ENCODE measurements at regions not wholly inside any gene's neighbourhood (a gene's known extent, or its start where the extent isn't known, plus 50 kb on each side); places are given as distances from the start of the nearest gene placed in this dataset.
"Not testable (repeated sequence)": the region's sequence is repeated elsewhere in the genome, so short reads cannot be mapped to it uniquely, and the experiment has no call there.

GRCh38 chr2:87693882-87694281, 54.0 kb upstream of the PLGLB2 start:
- not testable (repeated sequence) for H3K27me3 ChIP-seq; H3K36me3 ChIP-seq; H3K4me3 ChIP-seq; H3K27ac ChIP-seq; H3K4me1 ChIP-seq (ENCODE audit: low read depth); DNase-seq (ENCODE audit: low read depth in 1 of 2, low spot score in 1 of 2); H3K9me3 ChIP-seq (ENCODE audit: low read depth)

- not testable (repeated sequence) for H3K27me3 ChIP-seq; H3K4me1 ChIP-seq (ENCODE audit: low read depth); DNase-seq (ENCODE audit: low read depth in 1 of 2, low spot score in 1 of 2)
Observed at GRCh38 chr2:87695596-87696323, 52.1 kb upstream of the PLGLB2 start.

More at GRCh38 chr2:87695596-87696323, 52.1 kb upstream of the PLGLB2 start:
- H3K9me3 ChIP-seq (ENCODE audit: low read depth); H3K4me3 ChIP-seq; H3K27ac ChIP-seq; H3K36me3 ChIP-seq: not testable (repeated sequence)
